Epithelial cell of proximal tubule (primary cell): ENCODE measurements at regions not wholly inside any gene's neighbourhood (a gene's known extent, or its start where the extent isn't known, plus 50 kb on each side); places are given as distances from the start of the nearest gene placed in this dataset.

Experiments
- DNase-seq: peaks from one replicate; pipeline ENCODE4 v3.0.0-alpha.2; 2011; ENCODE audit warnings: low read depth
- H3K4me3 ChIP-seq: 2 replicates; pipeline ENCODE4 v1.5.1; 2011; ENCODE audit warnings: low read depth, mild to moderate bottlenecking, low read length
- TF ChIP-seq, protein P1 (sequence below): conservative IDR thresholded peaks from 2 replicates; pipeline ENCODE4 v1.5.1; 2012; ENCODE audit warnings: low read depth, mild to moderate bottlenecking, low read length

- H3K4me3 ChIP-seq = no peak overlapping the region
- TF ChIP-seq, protein P1, sequence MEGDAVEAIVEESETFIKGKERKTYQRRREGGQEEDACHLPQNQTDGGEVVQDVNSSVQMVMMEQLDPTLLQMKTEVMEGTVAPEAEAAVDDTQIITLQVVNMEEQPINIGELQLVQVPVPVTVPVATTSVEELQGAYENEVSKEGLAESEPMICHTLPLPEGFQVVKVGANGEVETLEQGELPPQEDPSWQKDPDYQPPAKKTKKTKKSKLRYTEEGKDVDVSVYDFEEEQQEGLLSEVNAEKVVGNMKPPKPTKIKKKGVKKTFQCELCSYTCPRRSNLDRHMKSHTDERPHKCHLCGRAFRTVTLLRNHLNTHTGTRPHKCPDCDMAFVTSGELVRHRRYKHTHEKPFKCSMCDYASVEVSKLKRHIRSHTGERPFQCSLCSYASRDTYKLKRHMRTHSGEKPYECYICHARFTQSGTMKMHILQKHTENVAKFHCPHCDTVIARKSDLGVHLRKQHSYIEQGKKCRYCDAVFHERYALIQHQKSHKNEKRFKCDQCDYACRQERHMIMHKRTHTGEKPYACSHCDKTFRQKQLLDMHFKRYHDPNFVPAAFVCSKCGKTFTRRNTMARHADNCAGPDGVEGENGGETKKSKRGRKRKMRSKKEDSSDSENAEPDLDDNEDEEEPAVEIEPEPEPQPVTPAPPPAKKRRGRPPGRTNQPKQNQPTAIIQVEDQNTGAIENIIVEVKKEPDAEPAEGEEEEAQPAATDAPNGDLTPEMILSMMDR = no peak
- no peak for DNase-seq
These were observed 130.4 kb upstream of the PRLR start for GRCh38 chr5:35360671-35361070.

DNA sequence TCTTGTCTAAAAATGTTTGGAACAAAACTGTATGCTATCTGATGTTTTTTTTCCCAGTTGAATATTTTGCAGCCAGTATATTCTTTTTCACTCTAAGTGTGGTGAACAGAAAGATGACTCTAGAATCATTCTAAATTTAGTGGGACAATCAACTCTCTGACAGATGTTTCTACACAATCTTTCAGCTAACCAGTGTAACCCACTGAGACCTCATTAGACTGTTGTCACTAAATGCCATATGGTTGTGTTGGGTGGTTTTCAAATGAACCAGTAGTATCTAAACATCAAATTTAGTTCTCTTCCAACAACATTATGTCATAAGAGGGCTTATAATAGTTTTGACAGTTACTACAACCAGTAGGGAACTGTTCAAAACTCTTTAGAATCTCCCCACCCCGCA lies 129.6 kb upstream of the PRLR start:
- no peak overlapping the region for H3K4me3 ChIP-seq
- TF ChIP-seq, protein P1 = no peak
- DNase-seq = no peak

DNA sequence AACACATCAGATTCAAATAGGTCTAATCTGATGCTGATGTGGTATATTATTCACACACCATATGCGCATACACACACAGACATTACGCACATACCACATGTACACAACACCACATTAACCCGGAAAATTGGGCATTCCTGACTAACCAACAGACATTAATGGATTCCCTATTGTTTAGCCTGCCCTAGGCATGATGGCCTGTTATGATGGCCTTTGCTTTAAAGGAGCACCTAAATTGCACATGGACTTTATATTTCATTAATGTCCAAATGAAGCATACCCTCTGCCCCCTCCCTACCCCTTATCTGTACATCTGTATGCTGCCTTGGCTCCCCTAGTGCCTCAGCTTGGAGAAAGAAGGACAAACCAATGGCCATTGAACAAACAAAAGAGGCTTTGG lies 127.7 kb upstream of the PRLR start:
- DNase-seq = no peak
- H3K4me3 ChIP-seq = no peak overlapping the region
- TF ChIP-seq, protein P1 = no peak

DNA sequence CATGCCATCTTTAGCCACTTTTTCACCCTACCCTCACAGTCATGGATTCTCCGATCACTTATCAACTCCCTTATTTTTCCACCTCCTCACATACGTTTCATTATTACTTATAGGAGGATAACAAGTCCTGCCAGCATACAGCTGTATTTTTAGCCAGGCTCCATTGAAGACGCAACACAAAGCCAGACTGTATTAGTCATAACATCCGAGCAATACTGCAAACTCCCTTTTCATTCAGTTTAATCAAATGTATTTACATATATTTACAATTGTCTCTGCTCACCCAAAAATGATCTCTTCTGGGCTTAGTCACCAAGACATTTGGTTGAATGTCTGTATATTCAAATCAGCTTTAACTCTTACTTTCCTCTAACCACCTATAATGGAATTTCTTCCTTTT lies 126.4 kb upstream of the PRLR start:
- TF ChIP-seq, protein P1 = no peak
- no peak for DNase-seq
- H3K4me3 ChIP-seq = no peak overlapping the region

- TF ChIP-seq, protein P1 = no peak
- DNase-seq = no peak
- no peak overlapping the region for H3K4me3 ChIP-seq
These were observed 124.5 kb upstream of the PRLR start for GRCh38 chr5:35354751-35355150.

- TF ChIP-seq, protein P1 = peak; percentile 32
- DNase-seq = no peak
- H3K4me3 ChIP-seq = no peak overlapping the region
These were observed 114.9 kb upstream of the PRLR start for GRCh38 chr5:35345222-35345621.

DNA sequence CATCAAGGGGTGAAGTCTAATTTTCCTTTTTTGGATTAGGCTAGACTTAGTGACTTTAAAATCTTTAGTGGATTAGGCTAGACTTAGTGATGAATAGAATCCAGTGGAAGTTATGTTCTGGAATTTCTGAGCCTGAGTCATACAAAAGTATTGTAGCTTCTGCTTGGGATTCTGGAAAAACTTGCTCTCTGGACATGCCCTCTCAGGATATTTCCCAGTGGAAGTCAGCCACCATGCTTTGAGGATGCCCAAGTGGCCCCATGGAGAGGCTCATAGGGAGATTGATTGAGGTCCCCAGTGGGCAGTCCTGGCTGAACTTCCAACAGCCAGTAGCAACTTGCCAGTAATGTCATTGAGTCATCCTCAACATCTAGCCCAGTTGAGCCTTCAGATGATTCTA lies 112.4 kb upstream of the PRLR start:
- no peak for DNase-seq
- no peak overlapping the region for H3K4me3 ChIP-seq
- TF ChIP-seq, protein P1 = no peak
